GM11168 (cell line): ENCODE measurements at regions not wholly inside any gene's neighbourhood (a gene's known extent, or its start where the extent isn't known, plus 50 kb on each side); places are given as distances from the start of the nearest gene placed in this dataset.
"Not testable (repeated sequence)": the region's sequence is repeated elsewhere in the genome, so short reads cannot be mapped to it uniquely, and the experiment has no call there.

Source experiments
- in situ Hi-C: fragments of 300-500 bp; cut with MboI; formaldehyde crosslinking; loops from one replicate; pipeline ENCODE4 v1.12.0; 2022; ENCODE audit warnings: low sequenced_read_pairs; ENCODE audit not compliant: unreplicated experiment

- in situ Hi-C loops: not testable (repeated sequence)
These were observed 69.2 kb upstream of the NOTCH2NLA start for GRCh38 chr1:146297781-146298574.

GRCh38 chr1:146292940-146293936 lies 64.4 kb upstream of the NOTCH2NLA start:
- in situ Hi-C loops: not testable (repeated sequence)

GRCh38 chr1:146292424-146292823 lies 63.6 kb upstream of the NOTCH2NLA start:
- in situ Hi-C loops: not testable (repeated sequence)

GRCh38 chr1:146287881-146288280 lies 59.1 kb upstream of the NOTCH2NLA start:
- in situ Hi-C loops: not testable (repeated sequence)

GRCh38 chr1:146284760-146285159 lies 55.9 kb upstream of the NOTCH2NLA start:
- in situ Hi-C loops: not testable (repeated sequence)

GRCh38 chr1:146283527-146283880 lies 54.7 kb upstream of the NOTCH2NLA start:
- in situ Hi-C loops: not testable (repeated sequence)

- in situ Hi-C loops: not testable (repeated sequence)
These were observed 54.1 kb upstream of the NOTCH2NLA start for GRCh38 chr1:146282807-146283526.

GRCh38 chr1:146281522-146281921 lies 52.7 kb upstream of the NOTCH2NLA start:
- in situ Hi-C loops: not testable (repeated sequence)

GRCh38 chr1:146278758-146279157 lies 49.9 kb upstream of the NOTCH2NLA start:
- in situ Hi-C loops: not testable (repeated sequence)
